Type B pancreatic cell (in vitro differentiated cells): ENCODE measurements at regions not wholly inside any gene's neighbourhood (a gene's known extent, or its start where the extent isn't known, plus 50 kb on each side); places are given as distances from the start of the nearest gene placed in this dataset.

Experiments
- DNase-seq: peaks from one replicate; pipeline ENCODE4 v3.0.0; 2021; ENCODE audit warnings: mixed read lengths; ENCODE audit not compliant: unreplicated experiment; ENCODE audit errors: extremely low spot score
- H3K27ac Mint-ChIP-seq: 2 replicates; pipeline ENCODE4 v1.8.0; 2021; ENCODE audit warnings: mild to moderate bottlenecking, mixed read lengths
- H3K27me3 Mint-ChIP-seq: 2 replicates; pipeline ENCODE4 v1.8.0; 2021; ENCODE audit warnings: mixed read lengths
- H3K36me3 Mint-ChIP-seq: 2 replicates; pipeline ENCODE4 v1.8.0; 2021; ENCODE audit warnings: mixed read lengths
- H3K4me1 Mint-ChIP-seq: one replicate; pipeline ENCODE4 v1.8.0; 2021; ENCODE audit warnings: mixed read lengths; ENCODE audit not compliant: unreplicated experiment
- H3K4me3 Mint-ChIP-seq: 2 replicates; pipeline ENCODE4 v1.8.0; 2021; ENCODE audit warnings: mild to moderate bottlenecking, mixed read lengths
- H3K9me3 Mint-ChIP-seq: 2 replicates; pipeline ENCODE4 v1.8.0; 2021; ENCODE audit warnings: mixed read lengths
- TF ChIP-seq, protein P1 (sequence below): fragments of 200-600 bp; sonication (generic); conservative IDR thresholded peaks from 2 replicates; pipeline ENCODE4 v1.5.0; 2021; ENCODE audit warnings: antibody characterized with exemption, mild to moderate bottlenecking

DNA sequence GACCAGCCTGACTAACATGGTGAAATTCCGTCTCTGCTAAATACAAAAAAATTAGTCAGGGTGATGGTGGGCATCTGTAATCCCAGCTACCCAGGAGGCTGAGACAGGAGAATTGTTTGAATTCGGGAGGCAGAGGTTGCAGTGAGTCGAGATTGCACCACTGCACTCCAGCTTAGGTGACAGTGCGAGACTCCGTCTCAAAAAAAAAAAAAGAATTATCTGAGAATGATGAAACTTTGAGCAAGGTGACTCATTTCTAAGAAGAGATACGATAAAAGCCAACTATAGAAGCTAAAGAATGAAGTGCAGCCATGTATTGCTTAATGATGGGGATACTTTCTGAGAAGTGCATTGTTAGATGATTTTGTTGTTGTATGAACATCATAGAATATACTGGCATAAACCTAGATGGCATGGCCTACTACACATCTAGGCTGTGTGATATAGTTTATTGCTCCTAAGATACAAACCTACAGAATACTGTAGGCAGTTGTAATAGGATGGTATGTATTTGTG is 64.7 kb downstream of the SNRPE start:
- no peak for DNase-seq
- TF ChIP-seq, protein P1, sequence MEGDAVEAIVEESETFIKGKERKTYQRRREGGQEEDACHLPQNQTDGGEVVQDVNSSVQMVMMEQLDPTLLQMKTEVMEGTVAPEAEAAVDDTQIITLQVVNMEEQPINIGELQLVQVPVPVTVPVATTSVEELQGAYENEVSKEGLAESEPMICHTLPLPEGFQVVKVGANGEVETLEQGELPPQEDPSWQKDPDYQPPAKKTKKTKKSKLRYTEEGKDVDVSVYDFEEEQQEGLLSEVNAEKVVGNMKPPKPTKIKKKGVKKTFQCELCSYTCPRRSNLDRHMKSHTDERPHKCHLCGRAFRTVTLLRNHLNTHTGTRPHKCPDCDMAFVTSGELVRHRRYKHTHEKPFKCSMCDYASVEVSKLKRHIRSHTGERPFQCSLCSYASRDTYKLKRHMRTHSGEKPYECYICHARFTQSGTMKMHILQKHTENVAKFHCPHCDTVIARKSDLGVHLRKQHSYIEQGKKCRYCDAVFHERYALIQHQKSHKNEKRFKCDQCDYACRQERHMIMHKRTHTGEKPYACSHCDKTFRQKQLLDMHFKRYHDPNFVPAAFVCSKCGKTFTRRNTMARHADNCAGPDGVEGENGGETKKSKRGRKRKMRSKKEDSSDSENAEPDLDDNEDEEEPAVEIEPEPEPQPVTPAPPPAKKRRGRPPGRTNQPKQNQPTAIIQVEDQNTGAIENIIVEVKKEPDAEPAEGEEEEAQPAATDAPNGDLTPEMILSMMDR: no peak
- no peak overlapping the region for H3K27ac Mint-ChIP-seq
- no peak overlapping the region for H3K4me3 Mint-ChIP-seq
- peaks cover 8% of the 10 kb centered on the region for H3K9me3 Mint-ChIP-seq
- peaks cover 5% of the 10 kb centered on the region for H3K4me1 Mint-ChIP-seq
- no peaks in the 10 kb centered on the region for H3K36me3 Mint-ChIP-seq
- H3K27me3 Mint-ChIP-seq: no peaks in the 10 kb centered on the region

DNA sequence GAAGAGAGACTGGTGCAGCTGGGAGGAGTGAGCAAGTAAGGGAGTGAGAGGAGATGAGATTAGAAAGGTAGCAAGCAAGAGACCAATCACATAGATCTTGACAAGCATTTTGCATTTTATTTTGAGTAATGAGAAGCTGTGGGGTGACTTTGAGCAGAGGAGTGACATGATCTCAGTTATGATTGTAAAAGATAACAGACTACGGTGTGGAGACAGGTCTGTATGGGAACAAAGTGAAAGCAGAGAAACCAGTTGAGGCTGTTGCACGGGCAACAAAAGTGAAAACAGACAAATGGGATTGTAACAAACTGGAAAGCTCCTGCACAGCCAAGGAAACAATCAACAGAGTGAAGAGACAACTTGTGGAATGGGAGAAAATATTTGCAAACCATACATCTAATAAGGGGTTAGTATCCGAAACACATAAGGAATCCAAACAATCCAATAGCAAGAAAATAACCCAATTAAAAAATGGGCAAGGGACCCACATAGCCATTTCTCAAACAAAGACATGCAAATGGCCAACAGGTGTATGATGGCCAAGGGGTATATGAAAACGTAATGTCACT is 68.4 kb downstream of the SNRPE start:
- peaks cover under 1% of the 10 kb centered on the region for H3K27me3 Mint-ChIP-seq
- H3K4me1 Mint-ChIP-seq: peaks cover 5% of the 10 kb centered on the region
- DNase-seq: no peak
- TF ChIP-seq, protein P1: no peak
- H3K36me3 Mint-ChIP-seq: no peaks in the 10 kb centered on the region
- peak overlapping the region; percentile 35 for H3K27ac Mint-ChIP-seq
- H3K4me3 Mint-ChIP-seq: peak overlapping the region; percentile 2
- H3K9me3 Mint-ChIP-seq: peaks cover 8% of the 10 kb centered on the region

DNA sequence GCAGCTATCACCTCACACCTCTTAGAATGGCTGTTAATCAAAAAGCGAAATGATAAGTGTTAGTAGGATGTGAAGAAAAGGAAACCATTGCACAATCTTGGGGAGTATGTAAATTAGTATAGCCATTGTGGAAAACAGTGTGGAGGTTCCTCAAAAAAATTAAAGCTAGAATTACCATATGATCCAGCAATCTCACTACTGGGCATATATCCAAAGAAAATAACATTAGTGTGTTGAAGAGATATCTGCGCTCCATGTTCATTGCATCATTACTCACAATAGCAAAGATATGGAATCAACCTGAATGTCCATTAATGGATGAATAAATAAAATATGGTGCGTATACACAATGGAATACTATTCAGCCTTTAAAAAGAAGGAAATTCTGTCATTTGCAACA is 68.9 kb downstream of the SNRPE start:
- Mint-ChIP-seq H3K4me1 (peaks cover 5% of the 10 kb centered on the region), H3K27me3 (peaks cover 4% of the 10 kb centered on the region), H3K27ac (no peak overlapping the region), H3K9me3 (peaks cover 8% of the 10 kb centered on the region), H3K36me3 (no peaks in the 10 kb centered on the region), H3K4me3 (no peak overlapping the region)
- TF ChIP-seq, protein P1: no peak
- DNase-seq: no peak

DNA sequence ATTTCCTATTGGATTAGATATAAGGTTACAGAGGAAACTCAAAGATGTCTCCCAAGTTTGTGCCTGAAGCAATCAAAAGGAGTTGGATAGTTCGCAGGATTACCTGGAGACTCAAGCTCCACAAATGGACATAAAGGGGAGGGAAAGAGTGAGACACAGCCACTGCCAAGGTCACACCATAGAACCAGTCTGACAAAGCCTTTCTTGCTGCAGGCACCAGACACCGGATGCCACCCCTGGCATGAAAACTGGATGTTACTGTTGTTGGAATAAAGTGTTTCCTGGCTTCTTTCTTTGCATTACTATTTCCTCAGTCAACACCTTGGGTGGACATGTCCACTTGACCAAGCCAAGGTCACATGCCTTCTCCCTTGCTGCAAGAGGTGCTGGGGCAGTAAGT is 70.6 kb downstream of the SNRPE start:
- DNase-seq: no peak
- peaks cover 4% of the 10 kb centered on the region for H3K27me3 Mint-ChIP-seq
- H3K9me3 Mint-ChIP-seq: peaks cover 8% of the 10 kb centered on the region
- no peaks in the 10 kb centered on the region for H3K36me3 Mint-ChIP-seq
- no peak overlapping the region for H3K27ac Mint-ChIP-seq
- no peak overlapping the region for H3K4me3 Mint-ChIP-seq
- H3K4me1 Mint-ChIP-seq: peaks cover 5% of the 10 kb centered on the region
- TF ChIP-seq, protein P1: no peak

DNA sequence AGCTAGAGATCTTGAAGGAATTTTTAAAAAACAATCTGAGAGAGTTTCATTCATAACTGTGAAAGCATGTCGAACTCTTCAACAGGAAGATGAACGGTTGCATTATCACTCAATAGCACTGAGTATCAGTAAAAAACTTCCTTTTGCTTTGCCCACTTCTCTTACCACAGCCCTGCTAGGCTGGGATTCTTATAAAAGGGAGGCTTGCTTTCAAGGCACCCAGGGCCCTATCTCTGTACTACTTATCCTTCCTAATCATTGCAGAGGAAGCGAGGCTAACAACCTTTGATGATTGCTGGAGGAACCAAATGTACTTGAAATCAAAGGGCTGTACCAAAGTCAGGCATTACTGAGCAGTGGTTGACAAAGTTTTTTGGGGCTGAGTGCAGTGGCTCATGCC is 71.2 kb downstream of the SNRPE start:
- Mint-ChIP-seq H3K9me3 (peaks cover 8% of the 10 kb centered on the region), H3K4me1 (peaks cover 5% of the 10 kb centered on the region), H3K27ac (no peak overlapping the region), H3K4me3 (no peak overlapping the region), H3K36me3 (no peaks in the 10 kb centered on the region), H3K27me3 (peaks cover 4% of the 10 kb centered on the region)
- DNase-seq: no peak
- TF ChIP-seq, protein P1: no peak

DNA sequence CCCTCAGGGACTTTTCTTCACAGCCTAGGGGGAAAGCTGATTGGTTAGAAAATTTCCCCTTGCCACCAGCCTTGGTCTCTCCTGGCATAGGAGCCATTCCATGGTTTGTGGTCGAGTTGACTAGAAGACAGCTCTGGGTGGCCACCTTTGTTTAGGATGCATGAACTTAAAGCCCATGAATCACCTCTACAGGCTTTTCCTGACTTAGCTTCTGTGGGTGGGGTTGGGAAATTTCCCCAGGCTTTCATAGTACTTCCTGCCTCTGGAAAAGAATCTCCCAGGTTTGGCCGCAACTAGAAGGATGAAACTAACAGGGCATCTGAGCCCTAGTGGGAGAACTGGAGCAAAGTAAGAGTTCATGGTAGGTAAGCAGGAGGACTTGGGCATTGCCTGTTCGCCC is 72.6 kb downstream of the SNRPE start:
- no peak for DNase-seq
- H3K4me1 Mint-ChIP-seq: peaks cover 5% of the 10 kb centered on the region
- peaks cover 4% of the 10 kb centered on the region for H3K27me3 Mint-ChIP-seq
- peaks cover 8% of the 10 kb centered on the region for H3K9me3 Mint-ChIP-seq
- no peak overlapping the region for H3K27ac Mint-ChIP-seq
- no peaks in the 10 kb centered on the region for H3K36me3 Mint-ChIP-seq
- TF ChIP-seq, protein P1: no peak
- no peak overlapping the region for H3K4me3 Mint-ChIP-seq
